ENCODE measurements at regions not wholly inside any gene's neighbourhood (a gene's known extent, or its start where the extent isn't known, plus 50 kb on each side); places are given as distances from the start of the nearest gene placed in this dataset.

GRCh38 chr14:30427846-30428245 lies 131.1 kb upstream of the G2E3 start:
- TF ChIP-seq EP300 (IDR thresholded peaks at IDR 0.05; ENCODE audit: borderline replicate concordance in 1 of 2, low read depth in 1 of 2, low read length in 1 of 2) (no peak), NFIC (IDR thresholded peaks at IDR 0.05; ENCODE audit: borderline replicate concordance) (no peak), NRF1 (IDR thresholded peaks at IDR 0.05; ENCODE audit: low read depth, low read length) (no peak), CTCF (IDR thresholded peaks at IDR 0.05) (no peak), MAX (IDR thresholded peaks at IDR 0.05; ENCODE audit: low read depth) (no peak), RAD21 (IDR thresholded peaks at IDR 0.05; ENCODE audit: low read length) (no peak), MXI1 (IDR thresholded peaks at IDR 0.05; ENCODE audit: low read depth, low read length) (no peak), ELF1 (IDR thresholded peaks at IDR 0.05) (no peak)

All from SK-N-SH (cell line).